KMS-11 (cell line): ENCODE measurements at regions not wholly inside any gene's neighbourhood (a gene's known extent, or its start where the extent isn't known, plus 50 kb on each side); places are given as distances from the start of the nearest gene placed in this dataset.

Source experiments
- H2AFZ ChIP-seq: fragments of 200-600 bp; sonication (generic); 2 replicates; pipeline ENCODE4 v1.6.1; 2016; ENCODE audit warnings: antibody characterized with exemption, mixed run types, low read depth
- H3K27ac ChIP-seq: fragments of 200-600 bp; sonication (generic); 2 replicates; pipeline ENCODE4 v1.6.1; 2016; ENCODE audit warnings: mild to moderate bottlenecking, mixed run types
- H3K27me3 ChIP-seq: fragments of 200-600 bp; sonication (generic); 2 replicates; pipeline ENCODE4 v1.6.1; 2017; ENCODE audit warnings: mild to moderate bottlenecking, low read depth, mixed run types, moderate library complexity; ENCODE audit not compliant: insufficient read depth
- H3K36me3 ChIP-seq: fragments of 200-600 bp; sonication (generic); 2 replicates; pipeline ENCODE4 v1.6.1; 2017; ENCODE audit warnings: mild to moderate bottlenecking, mixed run types; ENCODE audit not compliant: insufficient read depth
- H3K4me1 ChIP-seq: fragments of 200-600 bp; sonication (generic); 2 replicates; pipeline ENCODE4 v1.6.1; 2016; ENCODE audit warnings: mild to moderate bottlenecking, low read depth, mixed run types; ENCODE audit not compliant: poor library complexity, severe bottlenecking
- H3K4me2 ChIP-seq: fragments of 200-600 bp; sonication (generic); 2 replicates; pipeline ENCODE4 v1.7.0; 2016; ENCODE audit warnings: mild to moderate bottlenecking, mixed run types
- H3K4me3 ChIP-seq: fragments of 200-600 bp; sonication (generic); IDR thresholded peaks from 2 replicates; pipeline ENCODE4 v1.6.1; 2017; ENCODE audit warnings: low read depth, low read length, mixed read lengths; ENCODE audit not compliant: insufficient read depth
- H3K79me2 ChIP-seq: fragments of 200-600 bp; sonication (generic); 2 replicates; pipeline ENCODE4 v1.6.1; 2016; ENCODE audit warnings: low read depth, mixed run types; ENCODE audit not compliant: insufficient read depth
- H3K9ac ChIP-seq: fragments of 200-600 bp; sonication (generic); 2 replicates; pipeline ENCODE4 v1.6.1; 2016; ENCODE audit warnings: mild to moderate bottlenecking, mixed run types
- H4K20me1 ChIP-seq: fragments of 200-600 bp; sonication (generic); 2 replicates; pipeline ENCODE4 v1.6.1; 2016; ENCODE audit warnings: mild to moderate bottlenecking, mixed run types; ENCODE audit not compliant: insufficient read depth
- CTCF ChIP-seq: fragments of 200-600 bp; sonication (generic); conservative IDR thresholded peaks from 2 replicates; pipeline ENCODE4 v1.6.1; 2017; ENCODE audit warnings: low read depth, mild to moderate bottlenecking, antibody characterized with exemption, low read length, moderate library complexity, mixed read lengths

DNA sequence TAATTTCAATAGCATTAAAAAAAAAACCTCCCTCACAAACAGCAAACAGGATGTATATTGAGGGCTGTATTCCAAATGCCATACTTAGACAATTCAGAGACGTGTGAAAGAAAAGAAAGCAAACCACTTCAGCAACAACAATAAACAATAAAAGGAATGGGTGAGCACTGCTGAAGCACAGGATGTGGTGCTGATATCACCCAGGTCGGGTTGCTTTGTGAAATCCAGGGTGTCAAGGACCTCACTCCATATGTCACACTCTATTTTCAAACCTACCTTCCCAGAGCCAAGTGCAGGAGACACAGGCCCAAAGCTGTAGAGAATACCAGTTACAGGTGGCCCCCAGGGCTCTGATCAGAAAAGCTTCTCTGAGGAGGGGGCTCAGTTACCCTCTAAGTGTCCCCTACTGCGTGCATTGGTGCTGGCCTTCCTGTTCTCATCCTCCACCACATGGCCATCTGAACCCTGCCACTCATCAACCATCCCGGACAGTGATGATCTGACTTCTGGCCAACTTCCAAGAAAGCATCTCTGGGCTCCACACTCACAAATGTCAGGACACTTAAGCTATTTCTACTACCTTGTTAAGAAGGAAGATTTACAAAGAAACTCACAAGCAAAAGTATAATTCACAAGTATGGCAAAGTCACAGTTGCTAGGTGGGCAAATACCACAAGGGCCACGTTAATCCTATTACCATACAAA, 363.0 kb downstream of the SS18 start:
- no peaks in the 10 kb centered on the region for H4K20me1 ChIP-seq
- H3K36me3 ChIP-seq = no peaks in the 10 kb centered on the region
- no peaks in the 10 kb centered on the region for H3K27me3 ChIP-seq
- H3K27ac ChIP-seq = no peak overlapping the region
- no peak overlapping the region for H3K4me2 ChIP-seq
- no peaks in the 10 kb centered on the region for H3K4me1 ChIP-seq
- no peak overlapping the region for H3K4me3 ChIP-seq
- no peak overlapping the region for H3K9ac ChIP-seq
- H3K79me2 ChIP-seq = no peaks in the 10 kb centered on the region
- no peak for TF ChIP-seq CTCF
- no peak overlapping the region for H2AFZ ChIP-seq

DNA sequence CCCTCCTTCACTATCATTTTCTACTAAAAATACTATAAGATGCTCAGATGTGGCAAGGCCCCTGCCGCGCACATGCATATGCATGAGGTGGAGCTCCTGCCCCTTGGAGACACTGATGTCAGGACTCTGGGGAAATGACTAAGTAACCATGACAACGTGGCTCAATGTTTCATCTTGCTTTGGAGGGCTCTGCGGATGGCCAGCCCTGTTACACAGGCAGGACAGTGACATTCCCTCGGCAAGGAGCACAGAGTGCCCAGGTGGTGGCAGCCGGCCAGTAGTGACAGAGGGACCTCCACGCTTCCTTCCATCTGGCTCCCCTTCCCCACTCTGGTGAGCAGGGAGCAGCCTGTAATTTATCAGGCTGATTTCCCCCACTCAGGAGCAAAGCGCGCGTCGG, 364.1 kb downstream of the SS18 start:
- Histone ChIP-seq H3K27ac (no peak overlapping the region), H2AFZ (no peak overlapping the region), H3K27me3 (no peaks in the 10 kb centered on the region), H3K4me2 (no peak overlapping the region), H3K79me2 (no peaks in the 10 kb centered on the region), H3K9ac (no peak overlapping the region), H4K20me1 (no peaks in the 10 kb centered on the region), H3K4me3 (no peak overlapping the region), H3K36me3 (no peaks in the 10 kb centered on the region), H3K4me1 (no peaks in the 10 kb centered on the region)
- no peak for TF ChIP-seq CTCF

DNA sequence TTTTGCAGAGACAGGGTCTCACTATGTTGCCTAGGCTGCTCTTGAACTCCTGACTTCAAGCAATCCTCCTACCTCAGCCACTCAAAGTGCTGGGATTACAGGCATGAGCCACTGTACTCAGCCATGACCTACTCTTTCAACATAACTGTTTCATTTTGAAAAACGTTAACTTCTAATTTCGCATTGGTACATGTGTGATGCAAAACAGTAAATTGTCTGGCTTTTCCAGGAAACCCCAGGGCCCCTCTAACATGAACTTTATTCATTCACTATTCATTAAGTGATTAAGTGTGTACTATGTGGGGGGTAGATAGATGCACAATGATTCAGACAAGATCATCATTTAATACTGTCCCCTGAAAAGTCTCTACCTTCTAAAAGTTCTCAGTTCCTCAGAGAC, 364.9 kb downstream of the SS18 start:
- H4K20me1 ChIP-seq = no peaks in the 10 kb centered on the region
- H3K27ac ChIP-seq = no peak overlapping the region
- no peaks in the 10 kb centered on the region for H3K27me3 ChIP-seq
- H3K4me1 ChIP-seq = no peaks in the 10 kb centered on the region
- H3K4me3 ChIP-seq = no peak overlapping the region
- H3K36me3 ChIP-seq = no peaks in the 10 kb centered on the region
- H3K4me2 ChIP-seq = no peak overlapping the region
- no peak for TF ChIP-seq CTCF
- no peak overlapping the region for H2AFZ ChIP-seq
- no peak overlapping the region for H3K9ac ChIP-seq
- no peaks in the 10 kb centered on the region for H3K79me2 ChIP-seq

- H3K27me3 ChIP-seq = no peaks in the 10 kb centered on the region
- H3K9ac ChIP-seq = no peak overlapping the region
- H4K20me1 ChIP-seq = no peaks in the 10 kb centered on the region
- no peaks in the 10 kb centered on the region for H3K36me3 ChIP-seq
- no peak overlapping the region for H3K4me2 ChIP-seq
- H2AFZ ChIP-seq = no peak overlapping the region
- H3K4me1 ChIP-seq = no peaks in the 10 kb centered on the region
- no peak overlapping the region for H3K27ac ChIP-seq
- no peaks in the 10 kb centered on the region for H3K79me2 ChIP-seq
- TF ChIP-seq CTCF = no peak
- H3K4me3 ChIP-seq = no peak overlapping the region
These were observed 365.4 kb downstream of the SS18 start for GRCh38 chr18:25724997-25725396.
